HEK293T (cell line): ENCODE measurements at regions not wholly inside any gene's neighbourhood (a gene's known extent, or its start where the extent isn't known, plus 50 kb on each side); places are given as distances from the start of the nearest gene placed in this dataset.

Source experiments
- CTCF ChIA-PET: fragments of 350-600 bp; formaldehyde crosslinking; extraction: SDS; loops from one replicate; lab custom pipeline; 2021; ENCODE audit warnings: antibody characterized with exemption, inconsistent platforms; lab: Yijun Ruan, JAX
- POLR2A ChIA-PET: fragments of 350-600 bp; formaldehyde crosslinking; extraction: SDS; loops from one replicate; lab custom pipeline; 2020; ENCODE audit warnings: antibody characterized with exemption, inconsistent platforms; lab: Yijun Ruan, JAX
- DNase-seq: peaks from one replicate; pipeline ENCODE4 v3.0.0; 2012; ENCODE audit warnings: mixed read lengths; ENCODE audit errors: extremely low spot score
- ARNT ChIP-seq: fragments of 450-650 bp; IDR thresholded peaks from 2 replicates; pipeline ENCODE4 v1.6.1; 2017; ENCODE audit warnings: mild to moderate bottlenecking
- BHLHE40 ChIP-seq: fragments of 450-650 bp; IDR thresholded peaks from 2 replicates; pipeline ENCODE4 v1.6.1; 2016; ENCODE audit warnings: mild to moderate bottlenecking, moderate library complexity, borderline replicate concordance
- CTBP1 ChIP-seq: fragments of 450-650 bp; IDR thresholded peaks from 2 replicates; pipeline ENCODE4 v1.6.1; 2016; ENCODE audit warnings: borderline replicate concordance
- ELF4 ChIP-seq: fragments of 450-650 bp; IDR thresholded peaks from 2 replicates; pipeline ENCODE4 v1.6.1; 2017; ENCODE audit warnings: antibody characterized with exemption
- FOXA1 ChIP-seq: fragments of 450-650 bp; IDR thresholded peaks from 2 replicates; pipeline ENCODE4 v1.6.1; 2016; ENCODE audit warnings: mild to moderate bottlenecking
- FOXK2 ChIP-seq: fragments of 450-650 bp; IDR thresholded peaks from 2 replicates; pipeline ENCODE4 v1.6.1; 2016; ENCODE audit warnings: mild to moderate bottlenecking
- FOXM1 ChIP-seq: fragments of 450-650 bp; IDR thresholded peaks from 2 replicates; pipeline ENCODE4 v1.6.1; 2017; ENCODE audit warnings: mild to moderate bottlenecking, borderline replicate concordance
- HDGF ChIP-seq: fragments of 450-650 bp; IDR thresholded peaks from 2 replicates; pipeline ENCODE4 v1.6.1; 2017; ENCODE audit warnings: antibody characterized with exemption, borderline replicate concordance
- L3MBTL2 ChIP-seq: fragments of 450-650 bp; conservative IDR thresholded peaks from 2 replicates; pipeline ENCODE4 v1.6.1; 2016; ENCODE audit warnings: mild to moderate bottlenecking
- LEF1 ChIP-seq: fragments of 450-650 bp; IDR thresholded peaks from 2 replicates; pipeline ENCODE4 v1.6.1; 2017; ENCODE audit warnings: mild to moderate bottlenecking, borderline replicate concordance
- NFRKB ChIP-seq: fragments of 450-650 bp; IDR thresholded peaks from 2 replicates; pipeline ENCODE4 v1.6.1; 2016; ENCODE audit warnings: mild to moderate bottlenecking, moderate library complexity
- SP1 ChIP-seq: fragments of 450-650 bp; IDR thresholded peaks from 2 replicates; pipeline ENCODE4 v1.6.1; 2017
- SUZ12 ChIP-seq: fragments of 450-650 bp; IDR thresholded peaks from 2 replicates; pipeline ENCODE4 v1.6.1; 2016; ENCODE audit warnings: mild to moderate bottlenecking
- TARDBP ChIP-seq: fragments of 450-650 bp; IDR thresholded peaks from 2 replicates; pipeline ENCODE4 v1.6.1; 2016
- ZNF384 ChIP-seq: fragments of 450-650 bp; IDR thresholded peaks from 2 replicates; pipeline ENCODE4 v1.6.1; 2016
- TF ChIP-seq, protein P1 (sequence below): fragments of 450-650 bp; IDR thresholded peaks from 2 replicates; pipeline ENCODE4 v1.6.1; 2016

DNA sequence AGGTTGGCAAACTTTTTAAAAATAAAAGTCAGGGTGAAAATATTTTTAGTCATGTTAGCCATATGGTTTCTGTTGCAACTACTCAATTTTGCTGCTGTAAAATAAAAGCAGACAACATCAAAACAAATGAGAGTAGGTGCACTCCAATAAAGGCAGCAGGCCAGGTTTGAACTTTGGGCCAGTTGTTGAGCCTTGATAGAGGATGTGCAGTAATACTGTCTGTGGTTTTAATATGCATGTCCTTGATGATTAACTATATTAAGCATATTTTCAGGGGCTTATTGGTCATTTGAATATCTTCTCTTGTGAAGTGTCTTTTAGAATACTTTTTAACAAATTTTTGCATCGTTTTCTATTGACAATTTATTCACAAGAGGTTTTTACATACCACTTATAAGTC is 1399.9 kb upstream of the B3GALT2 start:
- TF ChIP-seq HDGF (no peak), NFRKB (no peak), CTBP1 (no peak), SP1 (no peak), ARNT (no peak), LEF1 (no peak), BHLHE40 (no peak), ELF4 (no peak), ZNF384 (no peak), TARDBP (no peak), FOXM1 (no peak), L3MBTL2 (no peak)
- TF ChIP-seq, protein P1, sequence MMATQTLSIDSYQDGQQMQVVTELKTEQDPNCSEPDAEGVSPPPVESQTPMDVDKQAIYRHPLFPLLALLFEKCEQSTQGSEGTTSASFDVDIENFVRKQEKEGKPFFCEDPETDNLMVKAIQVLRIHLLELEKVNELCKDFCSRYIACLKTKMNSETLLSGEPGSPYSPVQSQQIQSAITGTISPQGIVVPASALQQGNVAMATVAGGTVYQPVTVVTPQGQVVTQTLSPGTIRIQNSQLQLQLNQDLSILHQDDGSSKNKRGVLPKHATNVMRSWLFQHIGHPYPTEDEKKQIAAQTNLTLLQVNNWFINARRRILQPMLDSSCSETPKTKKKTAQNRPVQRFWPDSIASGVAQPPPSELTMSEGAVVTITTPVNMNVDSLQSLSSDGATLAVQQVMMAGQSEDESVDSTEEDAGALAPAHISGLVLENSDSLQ = no peak
- ChIA-PET POLR2A (no interaction called here), CTCF (no interaction called here)
- DNase-seq = no peak

DNA sequence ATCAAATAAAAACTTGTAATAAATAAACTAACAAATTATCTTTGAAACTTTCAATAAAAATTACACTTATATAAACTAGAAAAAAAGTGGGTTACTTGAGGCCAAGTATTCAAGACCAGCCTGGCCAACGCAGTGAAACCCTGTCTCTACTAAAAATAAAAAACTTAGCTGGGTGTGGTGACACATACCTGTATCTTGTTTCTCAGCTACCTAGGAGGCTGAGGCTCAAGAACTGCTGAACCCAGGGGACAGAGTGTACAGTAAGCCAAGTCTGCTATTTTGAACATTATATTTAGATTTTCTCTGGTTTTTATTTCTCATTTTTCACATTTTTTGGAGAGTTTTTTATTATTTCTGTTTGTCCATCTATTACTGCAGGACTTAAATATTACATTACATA is 1397.6 kb upstream of the B3GALT2 start:
- TF ChIP-seq, protein P1 = no peak
- no peak for TF ChIP-seq FOXA1
- DNase-seq = no peak
- CTCF ChIA-PET = no interaction called here
- POLR2A ChIA-PET = no interaction called here

DNA sequence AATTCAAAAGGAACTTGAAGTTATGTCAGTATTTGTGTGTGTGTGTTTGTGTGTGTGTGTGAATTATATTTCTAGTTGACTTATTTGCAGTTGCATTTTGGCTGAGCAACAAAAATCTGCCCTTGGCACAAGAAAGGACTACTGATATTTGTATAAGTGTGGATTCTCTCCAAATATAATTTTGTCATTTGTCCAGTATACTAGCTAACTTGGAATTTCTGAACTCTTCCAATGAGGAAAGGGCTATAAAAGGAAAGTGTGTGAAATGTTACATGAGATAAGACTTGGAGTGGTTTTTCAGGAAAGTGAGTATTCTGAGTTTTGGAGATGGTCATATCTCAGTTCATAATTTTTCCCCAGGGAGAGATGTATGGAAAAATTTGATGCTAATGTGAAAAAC is 1384.1 kb upstream of the B3GALT2 start:
- ChIA-PET POLR2A (no interaction called here), CTCF (no interaction called here)
- DNase-seq = no peak
- TF ChIP-seq NFRKB (no peak), FOXK2 (no peak), SP1 (no peak), FOXA1 (no peak), ZNF384 (no peak), SUZ12 (no peak), CTBP1 (no peak), TARDBP (no peak), LEF1 (no peak), FOXM1 (no peak), ELF4 (no peak), BHLHE40 (no peak), ARNT (no peak)
- TF ChIP-seq, protein P1 = no peak

DNA sequence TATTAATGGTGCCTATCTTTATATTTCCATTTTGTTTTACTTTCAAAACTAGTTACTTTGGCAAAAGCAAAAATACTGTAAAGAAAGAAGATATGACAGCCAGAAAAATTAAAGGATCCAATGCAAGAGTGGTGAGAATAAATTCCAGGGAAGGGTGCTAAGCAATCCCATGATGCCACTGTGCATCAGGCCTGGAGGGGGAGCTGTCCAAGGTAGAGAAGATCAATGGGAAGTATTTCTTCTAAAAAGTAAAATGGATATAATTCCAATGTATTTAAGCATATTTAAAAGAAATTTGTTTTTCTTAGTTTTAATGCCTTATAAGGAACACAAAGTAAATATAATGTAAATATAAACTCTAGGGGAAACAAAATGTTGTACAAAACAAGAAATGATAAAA is 1382.2 kb upstream of the B3GALT2 start:
- ChIA-PET CTCF (no interaction called here), POLR2A (no interaction called here)
- TF ChIP-seq CTBP1 (no peak), FOXM1 (no peak), TARDBP (no peak), LEF1 (no peak), ARNT (no peak), SP1 (no peak), BHLHE40 (no peak), L3MBTL2 (no peak), ZNF384 (no peak), FOXK2 (no peak), FOXA1 (no peak), NFRKB (no peak), SUZ12 (no peak)
- DNase-seq = no peak

DNA sequence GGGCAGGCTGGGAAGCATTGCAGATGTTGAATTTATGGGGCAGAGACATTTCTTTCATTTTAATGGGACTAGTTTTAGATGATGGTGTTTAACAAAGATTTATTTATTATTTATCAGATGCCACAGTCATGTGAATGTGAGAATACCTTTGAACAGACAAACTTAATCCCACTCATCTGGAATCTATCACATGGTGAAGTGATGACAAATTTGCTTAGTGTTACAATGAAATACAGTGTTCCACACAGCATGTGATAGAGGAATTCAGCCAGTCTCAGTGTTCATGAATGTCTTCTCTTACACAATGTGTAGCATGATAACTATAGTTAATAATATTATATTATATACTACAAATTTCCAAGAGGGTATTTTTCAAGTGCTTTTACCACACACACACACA is 1361.7 kb upstream of the B3GALT2 start:
- no peak for TF ChIP-seq LEF1
- TF ChIP-seq ZNF384 = no peak
- no peak for TF ChIP-seq FOXK2
- no peak for TF ChIP-seq BHLHE40
- ChIA-PET CTCF (no interaction called here), POLR2A (no interaction called here)
- DNase-seq = no peak

DNA sequence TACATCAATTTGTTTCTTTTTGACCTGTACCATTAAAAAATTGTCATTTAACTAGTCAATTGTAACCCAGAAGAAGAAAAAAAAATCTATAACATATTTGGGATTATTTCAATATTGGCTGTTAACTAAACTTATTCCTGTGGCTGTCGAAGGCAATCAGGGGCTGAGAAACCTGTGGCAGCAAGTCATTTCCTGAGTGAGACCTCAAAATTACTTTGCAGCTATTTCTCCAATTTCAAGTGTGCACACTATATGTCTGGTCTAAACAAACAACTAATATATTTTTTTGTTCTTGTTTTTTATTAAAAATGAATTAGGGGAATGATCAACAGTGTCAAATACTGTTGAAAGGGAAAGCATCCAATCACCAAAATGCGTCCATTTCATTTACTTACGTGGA is 1357.6 kb upstream of the B3GALT2 start:
- CTCF ChIA-PET = no interaction called here
- POLR2A ChIA-PET = no interaction called here
- no peak for TF ChIP-seq TARDBP
- no peak for TF ChIP-seq FOXM1
- no peak for TF ChIP-seq SUZ12
- TF ChIP-seq, protein P1 = no peak
- TF ChIP-seq L3MBTL2 = no peak
- no peak for TF ChIP-seq ARNT
- DNase-seq = no peak

DNA sequence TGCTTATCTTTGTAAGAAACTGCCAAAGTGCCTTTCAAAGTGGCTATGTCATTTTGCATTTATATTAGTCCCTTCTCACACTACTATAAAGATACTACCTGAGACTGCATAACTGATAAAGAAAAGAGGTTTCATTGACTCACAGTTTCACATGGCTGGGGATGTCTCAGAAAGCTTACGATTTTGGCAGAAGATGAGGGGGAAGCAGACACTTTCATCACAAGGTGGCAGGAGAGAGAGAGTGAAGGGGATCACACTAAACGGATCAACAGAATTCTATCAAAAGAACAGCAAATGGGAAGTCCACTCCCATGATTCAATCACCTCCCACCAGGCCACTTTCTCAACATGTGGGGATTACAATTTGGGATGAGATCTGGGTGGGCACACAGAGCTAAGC is 1352.0 kb upstream of the B3GALT2 start:
- ChIA-PET POLR2A (no interaction called here), CTCF (no interaction called here)
- TF ChIP-seq FOXK2 = no peak
- no peak for TF ChIP-seq L3MBTL2
- no peak for TF ChIP-seq CTBP1
- TF ChIP-seq ARNT = no peak
- TF ChIP-seq FOXA1 = no peak
- no peak for TF ChIP-seq BHLHE40
- TF ChIP-seq SP1 = no peak
- DNase-seq = no peak
